Adipocyte (in vitro differentiated cells): ENCODE measurements at regions not wholly inside any gene's neighbourhood (a gene's known extent, or its start where the extent isn't known, plus 50 kb on each side); places are given as distances from the start of the nearest gene placed in this dataset.

Experiments
- DNase-seq: peaks from one replicate; pipeline ENCODE4 v3.0.0-alpha.2; 2015; ENCODE audit warnings: low read depth
- H3K27me3 ChIP-seq: replicated peaks from 2 replicates; pipeline ENCODE4 v1.7.0; 2013; ENCODE audit warnings: mild to moderate bottlenecking, low read length, moderate library complexity; ENCODE audit not compliant: control insufficient read depth, insufficient read depth
- H3K36me3 ChIP-seq: 2 replicates; pipeline ENCODE4 v1.7.0; 2013; ENCODE audit warnings: low read length, mild to moderate bottlenecking, moderate library complexity; ENCODE audit not compliant: control insufficient read depth, insufficient read depth, severe bottlenecking
- H3K4me1 ChIP-seq: 2 replicates; pipeline ENCODE4 v1.7.0; 2013; ENCODE audit warnings: mild to moderate bottlenecking, low read length, moderate library complexity; ENCODE audit not compliant: control insufficient read depth, insufficient read depth
- H3K4me3 ChIP-seq: 2 replicates; pipeline ENCODE4 v1.7.0; 2013; ENCODE audit warnings: mild to moderate bottlenecking, low read length, moderate library complexity
- H3K9ac ChIP-seq: 2 replicates; pipeline ENCODE4 v1.7.0; 2013; ENCODE audit warnings: mild to moderate bottlenecking, low read length, moderate library complexity
- H3K9me3 ChIP-seq: 2 replicates; pipeline ENCODE4 v1.7.0; 2013; ENCODE audit warnings: mild to moderate bottlenecking, low read length, moderate library complexity; ENCODE audit not compliant: control insufficient read depth

GRCh38 chr6:14271789-14272736, 154.5 kb downstream of the CD83 start:
- H3K36me3 ChIP-seq: no peaks in the 10 kb centered on the region
- H3K4me1 ChIP-seq: peaks cover 4% of the 10 kb centered on the region
- no peak overlapping the region for H3K4me3 ChIP-seq
- H3K9ac ChIP-seq: no peak overlapping the region
- H3K9me3 ChIP-seq: no peaks in the 10 kb centered on the region
- H3K27me3 ChIP-seq: peaks cover 7% of the 10 kb centered on the region
- peak; percentile 8 for DNase-seq

- Histone ChIP-seq H3K9me3 (no peaks in the 10 kb centered on the region), H3K27me3 (peaks cover 7% of the 10 kb centered on the region), H3K9ac (no peak overlapping the region), H3K4me3 (no peak overlapping the region), H3K36me3 (no peaks in the 10 kb centered on the region), H3K4me1 (peaks cover 4% of the 10 kb centered on the region)
- no peak for DNase-seq
Measured at GRCh38 chr6:14272737-14273085, 155.1 kb downstream of the CD83 start.

GRCh38 chr6:14273191-14273590, 155.6 kb downstream of the CD83 start:
- no peaks in the 10 kb centered on the region for H3K36me3 ChIP-seq
- DNase-seq: no peak
- H3K4me1 ChIP-seq: peaks cover 4% of the 10 kb centered on the region
- H3K27me3 ChIP-seq: peaks cover 7% of the 10 kb centered on the region
- no peaks in the 10 kb centered on the region for H3K9me3 ChIP-seq
- H3K4me3 ChIP-seq: no peak overlapping the region
- no peak overlapping the region for H3K9ac ChIP-seq

- peaks cover 4% of the 10 kb centered on the region for H3K4me1 ChIP-seq
- H3K4me3 ChIP-seq: no peak overlapping the region
- H3K36me3 ChIP-seq: no peaks in the 10 kb centered on the region
- peaks cover 7% of the 10 kb centered on the region for H3K27me3 ChIP-seq
- H3K9me3 ChIP-seq: no peaks in the 10 kb centered on the region
- no peak overlapping the region for H3K9ac ChIP-seq
- DNase-seq: no peak
Measured at GRCh38 chr6:14274016-14274415, 156.4 kb downstream of the CD83 start.

GRCh38 chr6:14274546-14275492, 157.2 kb downstream of the CD83 start:
- no peak overlapping the region for H3K4me3 ChIP-seq
- no peak for DNase-seq
- no peaks in the 10 kb centered on the region for H3K36me3 ChIP-seq
- no peak overlapping the region for H3K9ac ChIP-seq
- peaks cover 4% of the 10 kb centered on the region for H3K4me1 ChIP-seq
- peaks cover 7% of the 10 kb centered on the region for H3K27me3 ChIP-seq
- H3K9me3 ChIP-seq: peaks cover under 1% of the 10 kb centered on the region

GRCh38 chr6:14275493-14275851, 157.9 kb downstream of the CD83 start:
- Histone ChIP-seq H3K4me1 (peaks cover 4% of the 10 kb centered on the region), H3K36me3 (no peaks in the 10 kb centered on the region), H3K9me3 (peaks cover 6% of the 10 kb centered on the region), H3K4me3 (no peak overlapping the region), H3K9ac (no peak overlapping the region), H3K27me3 (peaks cover 7% of the 10 kb centered on the region)
- DNase-seq: no peak

GRCh38 chr6:14276071-14276470, 158.5 kb downstream of the CD83 start:
- H3K9me3 ChIP-seq: peaks cover 6% of the 10 kb centered on the region
- DNase-seq: no peak
- peaks cover 4% of the 10 kb centered on the region for H3K4me1 ChIP-seq
- peaks cover 7% of the 10 kb centered on the region for H3K27me3 ChIP-seq
- H3K4me3 ChIP-seq: no peak overlapping the region
- H3K9ac ChIP-seq: no peak overlapping the region
- no peaks in the 10 kb centered on the region for H3K36me3 ChIP-seq

- Histone ChIP-seq H3K4me1 (peaks cover 4% of the 10 kb centered on the region), H3K9me3 (peaks cover 6% of the 10 kb centered on the region), H3K36me3 (no peaks in the 10 kb centered on the region), H3K9ac (no peak overlapping the region), H3K27me3 (peaks cover 7% of the 10 kb centered on the region), H3K4me3 (no peak overlapping the region)
- DNase-seq: no peak
Measured at GRCh38 chr6:14276667-14277404, 159.3 kb downstream of the CD83 start.

- peaks cover 4% of the 10 kb centered on the region for H3K4me1 ChIP-seq
- no peaks in the 10 kb centered on the region for H3K36me3 ChIP-seq
- no peak overlapping the region for H3K4me3 ChIP-seq
- DNase-seq: no peak
- peaks cover 6% of the 10 kb centered on the region for H3K9me3 ChIP-seq
- peaks cover 7% of the 10 kb centered on the region for H3K27me3 ChIP-seq
- H3K9ac ChIP-seq: no peak overlapping the region
Measured at GRCh38 chr6:14277405-14277930, 159.9 kb downstream of the CD83 start.

- DNase-seq: no peak
- Histone ChIP-seq H3K4me1 (peaks cover 4% of the 10 kb centered on the region), H3K9me3 (peaks cover 6% of the 10 kb centered on the region), H3K9ac (no peak overlapping the region), H3K27me3 (peaks cover 7% of the 10 kb centered on the region), H3K36me3 (no peaks in the 10 kb centered on the region), H3K4me3 (no peak overlapping the region)
Measured at GRCh38 chr6:14278006-14278405, 160.4 kb downstream of the CD83 start.
